Caco-2 (cell line): ENCODE measurements at regions not wholly inside any gene's neighbourhood (a gene's known extent, or its start where the extent isn't known, plus 50 kb on each side); places are given as distances from the start of the nearest gene placed in this dataset.
"Not testable (repeated sequence)": the region's sequence is repeated elsewhere in the genome, so short reads cannot be mapped to it uniquely, and the experiment has no call there.

Experiments
- BruUV-seq: library from RNA; stranded (reverse); fragments of 400-500 nt; replicated peaks from 2 replicates; lab custom pipeline; 2021; lab: Mats Ljungman, UMichigan
- CTCF ChIA-PET: fragments of 300-600 bp; sonication (Branson Sonifier 250); formaldehyde crosslinking; loops from one replicate; lab custom pipeline; 2022; ENCODE audit warnings: antibody characterized with exemption; lab: Charles Lee
- POLR2A ChIA-PET: fragments of 300-600 bp; sonication (Branson Sonifier 250); formaldehyde crosslinking; loops from one replicate; lab custom pipeline; 2022; ENCODE audit warnings: antibody characterized with exemption; lab: Charles Lee
- DNase-seq, 2 experiments: peaks; one replicate each; pipeline versions ENCODE4 v3.0.0 to v3.0.0-alpha.2; 2020 to 2022
- H3K27me3 ChIP-seq: replicated peaks from 2 replicates; pipeline ENCODE4 v1.6.0; 2011; ENCODE audit warnings: low read length; ENCODE audit not compliant: control insufficient read depth, insufficient read depth
- H3K36me3 ChIP-seq: 2 replicates; pipeline ENCODE4 v1.5.1; 2011; ENCODE audit warnings: low read length; ENCODE audit not compliant: control insufficient read depth, insufficient read depth
- H3K4me1 ChIP-seq: fragments of 250-450 bp; sonication (Bioruptor Pico); 2 replicates; pipeline ENCODE4 v1.5.1; 2020; ENCODE audit warnings: mild to moderate bottlenecking
- H3K4me3 ChIP-seq: 2 replicates; pipeline ENCODE4 v1.5.1; 2011; ENCODE audit warnings: low read depth, mild to moderate bottlenecking, control low read depth, low read length
- H3K9me3 ChIP-seq: fragments of 250-450 bp; sonication (Bioruptor Pico); 2 replicates; pipeline ENCODE4 v1.5.1; 2020; ENCODE audit warnings: mild to moderate bottlenecking, moderate library complexity
- H3K27ac Mint-ChIP-seq: one replicate; pipeline ENCODE4 v1.8.0; 2022; ENCODE audit warnings: mixed read lengths; ENCODE audit not compliant: unreplicated experiment
- H3K27me3 Mint-ChIP-seq: one replicate; pipeline ENCODE4 v1.8.0; 2022; ENCODE audit warnings: mixed read lengths; ENCODE audit not compliant: insufficient read depth, unreplicated experiment
- H3K36me3 Mint-ChIP-seq: one replicate; pipeline ENCODE4 v1.8.0; 2022; ENCODE audit warnings: mild to moderate bottlenecking, mixed read lengths; ENCODE audit not compliant: insufficient read depth, unreplicated experiment
- H3K4me1 Mint-ChIP-seq: one replicate; pipeline ENCODE4 v1.8.0; 2022; ENCODE audit warnings: low read depth, mixed read lengths; ENCODE audit not compliant: unreplicated experiment
- H3K4me3 Mint-ChIP-seq: one replicate; pipeline ENCODE4 v1.8.0; 2022; ENCODE audit warnings: mild to moderate bottlenecking, moderate library complexity, mixed read lengths; ENCODE audit not compliant: unreplicated experiment
- H3K9me3 Mint-ChIP-seq: one replicate; pipeline ENCODE4 v1.8.0; 2022; ENCODE audit warnings: mixed read lengths; ENCODE audit not compliant: unreplicated experiment
- intact Hi-C: fragments of 100-400 bp; cut with micrococcal nuclease; formaldehyde crosslinking; loops from one replicate; pipeline ENCODE4 v1.10.0; 2022; ENCODE audit not compliant: unreplicated experiment
- TF ChIP-seq, protein P1 (sequence below), 2 experiments: fragments of 200-600 bp in 1 of 2; IDR thresholded peaks; 1 replicate in 1 of 2; 2 replicates in 1 of 2; pipeline versions ENCODE4 v1.5.1 to v1.8.0; 2011 to 2022; ENCODE audit warnings: antibody characterized with exemption in 1 of 2, control low read depth in 1 of 2, inconsistent platforms in 1 of 2, low read depth in 1 of 2, low read length in 1 of 2, mild to moderate bottlenecking in 1 of 2, moderate library complexity in 1 of 2; ENCODE audit not compliant: insufficient read depth in 1 of 2, severe bottlenecking in 1 of 2, unreplicated experiment in 1 of 2

DNA sequence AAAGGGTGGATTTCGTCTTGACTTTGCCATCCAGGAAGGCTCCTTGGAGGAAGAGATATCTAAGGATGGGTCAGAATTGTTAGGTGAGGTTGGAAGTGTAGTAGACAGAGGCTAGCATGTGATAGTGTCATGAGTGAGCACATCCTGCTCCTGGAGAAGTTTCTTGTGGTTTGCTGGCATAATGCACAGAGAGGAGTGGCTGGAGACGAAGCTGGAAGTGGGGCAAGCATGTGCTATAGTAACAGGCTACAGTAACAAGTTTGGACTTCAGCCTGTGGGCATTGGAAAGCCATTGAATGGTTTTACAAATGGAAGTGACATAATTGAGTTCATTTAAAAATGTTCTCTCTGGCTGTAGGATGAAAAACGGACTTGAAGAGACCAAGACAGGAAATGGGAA, 175.6 kb upstream of the VWC2 start:
- Mint-ChIP-seq H3K27ac (no peak overlapping the region), H3K4me1 (no peaks in the 10 kb centered on the region), H3K9me3 (no peaks in the 10 kb centered on the region), H3K4me3 (no peak overlapping the region), H3K27me3 (peaks cover 7% of the 10 kb centered on the region), H3K36me3 (no peaks in the 10 kb centered on the region)
- H3K9me3 ChIP-seq: no peaks in the 10 kb centered on the region
- H3K4me3 ChIP-seq: no peak overlapping the region
- intact Hi-C loops: no loop called here
- H3K4me1 ChIP-seq: no peaks in the 10 kb centered on the region
- H3K27me3 ChIP-seq: no peaks in the 10 kb centered on the region
- no TSS peak for BruUV-seq
- H3K36me3 ChIP-seq: no peaks in the 10 kb centered on the region
- CTCF ChIA-PET: no interaction called here
- TF ChIP-seq, protein P1, sequence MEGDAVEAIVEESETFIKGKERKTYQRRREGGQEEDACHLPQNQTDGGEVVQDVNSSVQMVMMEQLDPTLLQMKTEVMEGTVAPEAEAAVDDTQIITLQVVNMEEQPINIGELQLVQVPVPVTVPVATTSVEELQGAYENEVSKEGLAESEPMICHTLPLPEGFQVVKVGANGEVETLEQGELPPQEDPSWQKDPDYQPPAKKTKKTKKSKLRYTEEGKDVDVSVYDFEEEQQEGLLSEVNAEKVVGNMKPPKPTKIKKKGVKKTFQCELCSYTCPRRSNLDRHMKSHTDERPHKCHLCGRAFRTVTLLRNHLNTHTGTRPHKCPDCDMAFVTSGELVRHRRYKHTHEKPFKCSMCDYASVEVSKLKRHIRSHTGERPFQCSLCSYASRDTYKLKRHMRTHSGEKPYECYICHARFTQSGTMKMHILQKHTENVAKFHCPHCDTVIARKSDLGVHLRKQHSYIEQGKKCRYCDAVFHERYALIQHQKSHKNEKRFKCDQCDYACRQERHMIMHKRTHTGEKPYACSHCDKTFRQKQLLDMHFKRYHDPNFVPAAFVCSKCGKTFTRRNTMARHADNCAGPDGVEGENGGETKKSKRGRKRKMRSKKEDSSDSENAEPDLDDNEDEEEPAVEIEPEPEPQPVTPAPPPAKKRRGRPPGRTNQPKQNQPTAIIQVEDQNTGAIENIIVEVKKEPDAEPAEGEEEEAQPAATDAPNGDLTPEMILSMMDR (IDR thresholded peaks at IDR 0.05; ENCODE audit: insufficient read depth in 1 of 2, low read depth in 1 of 2, low read length in 1 of 2, severe bottlenecking in 1 of 2, unreplicated experiment in 1 of 2): no peak
- no peak for DNase-seq
- POLR2A ChIA-PET: no interaction called here

DNA sequence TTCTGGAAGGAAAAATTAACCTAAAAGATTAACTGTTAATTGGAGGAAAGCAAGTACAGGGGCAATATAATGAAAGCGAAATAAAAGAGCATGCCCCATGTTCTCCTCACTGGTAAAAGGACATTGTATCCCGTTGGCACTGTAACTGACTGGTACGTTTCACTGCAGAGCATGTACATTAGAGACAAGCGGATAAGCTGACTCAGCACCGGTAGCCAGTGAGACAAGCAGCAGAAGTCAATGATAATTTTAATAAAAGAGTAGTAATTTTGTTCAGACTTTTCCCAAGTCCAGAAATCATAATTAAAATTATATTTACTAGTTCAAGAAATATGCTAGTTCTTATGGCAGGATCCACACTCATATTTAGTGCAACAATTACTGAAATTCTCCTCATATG, 161.5 kb upstream of the VWC2 start:
- H3K27ac Mint-ChIP-seq: no peak overlapping the region
- no peaks in the 10 kb centered on the region for H3K27me3 Mint-ChIP-seq
- no peak overlapping the region for H3K4me3 ChIP-seq
- no peak overlapping the region for H3K4me3 Mint-ChIP-seq
- no TSS peak for BruUV-seq
- ChIA-PET CTCF (no interaction called here), POLR2A (no interaction called here)
- H3K9me3 ChIP-seq: no peaks in the 10 kb centered on the region
- no peak for DNase-seq
- H3K4me1 ChIP-seq: no peaks in the 10 kb centered on the region
- no peaks in the 10 kb centered on the region for H3K4me1 Mint-ChIP-seq
- TF ChIP-seq, protein P1 (IDR thresholded peaks at IDR 0.05; ENCODE audit: insufficient read depth in 1 of 2, low read depth in 1 of 2, low read length in 1 of 2, severe bottlenecking in 1 of 2, unreplicated experiment in 1 of 2): no peak
- no peaks in the 10 kb centered on the region for H3K36me3 ChIP-seq
- intact Hi-C loops: no loop called here
- H3K9me3 Mint-ChIP-seq: peaks cover 9% of the 10 kb centered on the region
- H3K36me3 Mint-ChIP-seq: no peaks in the 10 kb centered on the region
- H3K27me3 ChIP-seq: no peaks in the 10 kb centered on the region

DNA sequence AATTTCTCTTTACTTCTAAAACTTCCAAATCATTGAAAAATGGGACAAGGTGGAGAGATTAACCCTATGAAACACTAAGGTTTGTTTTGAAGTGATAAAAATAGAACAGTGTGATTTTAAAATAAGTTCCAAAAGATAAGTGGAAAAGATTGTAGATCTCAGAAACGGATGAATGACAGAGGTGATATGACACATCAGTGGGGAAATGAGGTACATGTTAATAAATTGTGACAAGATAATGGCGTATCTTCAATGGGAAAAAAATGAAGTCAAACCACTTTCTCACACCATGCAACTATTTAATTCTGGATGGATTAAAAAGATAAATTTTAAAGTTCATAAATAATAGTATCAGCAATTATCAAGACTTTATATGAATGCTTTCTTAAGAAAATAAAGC, 159.7 kb upstream of the VWC2 start:
- DNase-seq: no peak
- POLR2A ChIA-PET: no interaction called here
- no peaks in the 10 kb centered on the region for H3K9me3 Mint-ChIP-seq
- intact Hi-C loops: no loop called here
- H3K36me3 Mint-ChIP-seq: no peaks in the 10 kb centered on the region
- no peaks in the 10 kb centered on the region for H3K27me3 Mint-ChIP-seq
- BruUV-seq: no TSS peak
- no peaks in the 10 kb centered on the region for H3K9me3 ChIP-seq
- no peaks in the 10 kb centered on the region for H3K4me1 Mint-ChIP-seq
- no peak overlapping the region for H3K4me3 ChIP-seq
- H3K27me3 ChIP-seq: no peaks in the 10 kb centered on the region
- no peaks in the 10 kb centered on the region for H3K4me1 ChIP-seq
- H3K4me3 Mint-ChIP-seq: no peak overlapping the region
- no peak overlapping the region for H3K27ac Mint-ChIP-seq
- CTCF ChIA-PET: no interaction called here
- TF ChIP-seq, protein P1 (IDR thresholded peaks at IDR 0.05; ENCODE audit: insufficient read depth in 1 of 2, low read depth in 1 of 2, low read length in 1 of 2, severe bottlenecking in 1 of 2, unreplicated experiment in 1 of 2): no peak
- H3K36me3 ChIP-seq: no peaks in the 10 kb centered on the region

DNA sequence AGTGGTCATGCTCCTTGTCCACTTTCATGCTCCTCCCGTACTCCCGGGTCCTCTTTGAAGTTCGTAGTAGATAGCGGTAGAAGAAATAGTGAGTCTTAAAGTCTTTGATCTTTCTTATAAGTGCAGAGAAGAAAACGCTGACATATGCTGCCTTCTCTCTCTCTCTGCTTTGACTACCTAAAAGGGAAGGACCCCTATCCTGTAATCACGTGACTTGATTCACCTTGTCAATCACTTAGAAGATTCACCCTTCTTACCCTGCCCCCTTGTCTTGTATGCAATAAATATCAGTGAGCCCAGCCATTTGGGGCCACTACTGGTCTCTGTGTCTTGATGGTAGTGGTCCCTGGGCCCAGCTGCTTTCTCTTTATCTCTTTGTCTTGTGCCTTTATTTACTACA, 158.5 kb upstream of the VWC2 start:
- H3K27ac Mint-ChIP-seq, POLR2A ChIA-PET, H3K9me3 Mint-ChIP-seq: not testable (repeated sequence)

More for the DNA sequence above, 158.5 kb upstream of the VWC2 start:
- CTCF ChIA-PET, H3K4me3 ChIP-seq, H3K27me3 Mint-ChIP-seq, intact Hi-C loops, DNase-seq, H3K36me3 Mint-ChIP-seq, H3K4me1 ChIP-seq, H3K9me3 ChIP-seq, H3K4me1 Mint-ChIP-seq, H3K36me3 ChIP-seq, H3K27me3 ChIP-seq, H3K4me3 Mint-ChIP-seq, BruUV-seq: not testable (repeated sequence)
